ENCODE measurements at regions not wholly inside any gene's neighbourhood (a gene's known extent, or its start where the extent isn't known, plus 50 kb on each side); places are given as distances from the start of the nearest gene placed in this dataset.

GRCh38 chr4:58723954-58724353 lies 1613.8 kb upstream of the IGFBP7 start:
- DNase-seq (ENCODE audit: insufficient read length, low spot score): no peak

GRCh38 chr4:58711039-58711438 lies 1600.9 kb upstream of the IGFBP7 start:
- no peak for DNase-seq (ENCODE audit: insufficient read length, low spot score)
- FAIRE-seq: no peak
- no peak for TF ChIP-seq CTCF (IDR thresholded peaks at IDR 0.05; ENCODE audit: insufficient read depth, missing control alignments)

More at GRCh38 chr4:58723954-58724353, 1613.8 kb upstream of the IGFBP7 start:
- TF ChIP-seq CTCF (IDR thresholded peaks at IDR 0.05; ENCODE audit: insufficient read depth, missing control alignments): no peak
- no peak for FAIRE-seq

GRCh38 chr4:58688568-58688967 lies 1578.4 kb upstream of the IGFBP7 start:
- DNase-seq (ENCODE audit: insufficient read length, low spot score) (no peak), FAIRE-seq (no peak)
- no peak for TF ChIP-seq CTCF (IDR thresholded peaks at IDR 0.05; ENCODE audit: insufficient read depth, missing control alignments)

DNA sequence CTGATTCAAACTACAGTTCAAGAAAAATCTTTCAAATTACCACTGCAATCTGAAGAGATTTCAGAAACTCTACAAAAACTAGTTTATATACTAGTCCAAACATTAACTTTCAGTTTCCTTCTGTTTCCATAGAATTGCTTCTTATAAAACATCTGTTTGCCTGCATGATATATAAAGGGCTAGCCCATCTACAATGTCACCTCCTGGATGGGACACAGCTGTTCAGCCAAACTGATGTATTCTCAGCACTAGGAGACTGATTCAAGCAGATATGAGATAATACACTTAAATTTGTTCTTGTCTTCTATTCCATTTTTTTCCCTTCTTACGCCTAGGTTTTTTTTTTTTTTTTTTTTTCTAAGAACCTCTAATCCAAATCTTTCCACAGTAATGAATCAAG lies 1569.7 kb upstream of the IGFBP7 start:
- no peak for FAIRE-seq

GRCh38 chr4:58679051-58679450 lies 1568.9 kb upstream of the IGFBP7 start:
- FAIRE-seq: no peak

More for the DNA sequence above, 1569.7 kb upstream of the IGFBP7 start:
- TF ChIP-seq CTCF (IDR thresholded peaks at IDR 0.05; ENCODE audit: insufficient read depth, missing control alignments): no peak
- DNase-seq (ENCODE audit: insufficient read length, low spot score): no peak

DNA sequence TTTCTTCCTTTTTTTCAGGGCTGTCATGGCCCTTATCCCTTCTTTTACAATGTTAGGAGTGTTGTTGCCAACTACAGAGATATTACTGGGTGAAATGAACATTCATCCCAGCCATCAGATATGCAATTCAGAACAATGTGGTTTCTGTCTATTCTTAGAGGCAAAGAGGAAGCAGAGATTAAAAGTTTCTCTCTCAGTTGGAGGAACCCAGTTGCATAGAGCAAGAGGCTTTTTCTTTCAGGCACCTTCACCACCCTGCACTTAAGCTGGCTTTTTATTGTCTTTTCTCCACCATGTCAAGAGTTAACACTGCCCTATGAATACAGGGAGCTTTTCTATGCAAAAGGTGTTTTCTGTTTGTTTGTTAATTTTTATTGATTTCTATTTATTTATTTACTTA lies 1559.6 kb upstream of the IGFBP7 start:
- no peak for TF ChIP-seq CTCF (IDR thresholded peaks at IDR 0.05; ENCODE audit: insufficient read depth, missing control alignments)
- FAIRE-seq (no peak), DNase-seq (ENCODE audit: insufficient read length, low spot score) (no peak)

More at GRCh38 chr4:58679051-58679450, 1568.9 kb upstream of the IGFBP7 start:
- no peak for TF ChIP-seq CTCF (IDR thresholded peaks at IDR 0.05; ENCODE audit: insufficient read depth, missing control alignments)
- no peak for DNase-seq (ENCODE audit: insufficient read length, low spot score)

- FAIRE-seq (no peak), DNase-seq (ENCODE audit: insufficient read length, low spot score) (no peak)
- TF ChIP-seq CTCF (IDR thresholded peaks at IDR 0.05; ENCODE audit: insufficient read depth, missing control alignments): no peak
Observed at GRCh38 chr4:58665649-58666048, 1555.5 kb upstream of the IGFBP7 start.

All from D721Med (cell line).